CD8-positive, alpha-beta memory T cell (primary cell): ENCODE measurements at regions not wholly inside any gene's neighbourhood (a gene's known extent, or its start where the extent isn't known, plus 50 kb on each side); places are given as distances from the start of the nearest gene placed in this dataset.
A peak's percentile ranks its signal among the peaks of the same experiment; 100 is the strongest.

Source experiments
- CTCF ChIA-PET: fragments of 350-600 bp; sonication (Branson Sonifier 250); formaldehyde crosslinking; loops from one replicate; lab custom pipeline; 2021; ENCODE audit warnings: antibody characterized with exemption; lab: Charles Lee
- POLR2A ChIA-PET: fragments of 350-600 bp; sonication (Branson Sonifier 250); formaldehyde crosslinking; loops from one replicate; lab custom pipeline; 2021; ENCODE audit warnings: antibody characterized with exemption; lab: Charles Lee
- DNase-seq, 5 donors: peaks; one replicate each; pipeline versions ENCODE4 v3.0.0 to v3.0.0-alpha.2; 2020 to 2022; ENCODE audit warnings: mixed read lengths in 1 of 5
- H3K27ac ChIP-seq: one replicate; pipeline ENCODE4 v1.7.0; 2013; ENCODE audit warnings: low read depth, mild to moderate bottlenecking, low read length, moderate library complexity
- H3K27me3 ChIP-seq: 2 replicates; pipeline ENCODE4 v1.7.0; 2013; ENCODE audit warnings: low read length, mild to moderate bottlenecking; ENCODE audit not compliant: insufficient read depth, poor library complexity, severe bottlenecking
- H3K36me3 ChIP-seq: 2 replicates; pipeline ENCODE4 v1.7.0; 2013; ENCODE audit warnings: mild to moderate bottlenecking, low read length, moderate library complexity; ENCODE audit not compliant: insufficient read depth
- H3K4me1 ChIP-seq: 2 replicates; pipeline ENCODE4 v1.7.0; 2013; ENCODE audit warnings: mild to moderate bottlenecking, low read length, moderate library complexity; ENCODE audit not compliant: insufficient read depth
- H3K4me3 ChIP-seq: 2 replicates; pipeline ENCODE4 v1.7.0; 2013; ENCODE audit warnings: mild to moderate bottlenecking, low read length
- H3K9me3 ChIP-seq: 2 replicates; pipeline ENCODE4 v1.7.0; 2013; ENCODE audit warnings: mild to moderate bottlenecking, low read length
- H3K27ac Mint-ChIP-seq, 8 donors: one replicate each; pipeline ENCODE4 v1.8.0; 2020 to 2021; ENCODE audit warnings: mixed read lengths in 8 of 8, mild to moderate bottlenecking in 6 of 8, inconsistent platforms in 3 of 8, moderate library complexity in 3 of 8
- H3K27me3 Mint-ChIP-seq, 2 donors: one replicate each; pipeline ENCODE4 v1.8.0; 2020 to 2021; ENCODE audit warnings: mixed read lengths in 2 of 2, mild to moderate bottlenecking in 1 of 2, moderate library complexity in 1 of 2
- H3K36me3 Mint-ChIP-seq, 3 donors: one replicate each; pipeline ENCODE4 v1.8.0; 2020 to 2021; ENCODE audit warnings: mixed read lengths in 3 of 3, inconsistent platforms in 1 of 3, mild to moderate bottlenecking in 1 of 3
- H3K4me1 Mint-ChIP-seq, 3 donors: one replicate each; pipeline ENCODE4 v1.8.0; 2020 to 2021; ENCODE audit warnings: mixed read lengths in 3 of 3, inconsistent platforms in 1 of 3, mild to moderate bottlenecking in 1 of 3
- H3K4me3 Mint-ChIP-seq, 7 donors: one replicate each; pipeline ENCODE4 v1.8.0; 2020 to 2021; ENCODE audit warnings: mixed read lengths in 7 of 7, mild to moderate bottlenecking in 6 of 7, moderate library complexity in 4 of 7, inconsistent platforms in 2 of 7
- H3K9me3 Mint-ChIP-seq, 5 donors: one replicate each; pipeline ENCODE4 v1.8.0; 2020 to 2022; ENCODE audit warnings: mixed read lengths in 5 of 5, mild to moderate bottlenecking in 3 of 5, moderate library complexity in 2 of 5, inconsistent platforms in 1 of 5

DNA sequence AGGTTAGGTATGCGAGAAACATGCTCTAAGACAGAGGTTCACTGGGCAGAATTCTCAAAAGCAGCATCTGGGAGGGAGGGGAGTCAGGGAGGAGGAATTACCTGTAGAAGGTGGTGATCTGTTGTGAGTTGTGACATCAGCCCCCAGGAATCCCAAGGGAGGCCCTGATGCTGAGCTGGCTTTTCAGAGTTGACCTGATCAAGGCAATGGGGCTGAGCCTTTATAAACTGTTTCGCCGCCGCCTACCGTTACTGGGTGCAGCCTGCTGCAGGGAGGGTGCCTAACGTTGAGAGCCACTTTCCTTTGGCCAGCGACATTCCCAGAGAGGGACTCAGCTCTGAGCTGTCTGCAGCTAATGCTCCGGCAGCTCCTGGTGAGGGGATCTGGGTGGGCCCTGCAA, 257.9 kb upstream of the TMEM132C start:
- Mint-ChIP-seq H3K4me1 (no peaks in the 10 kb centered on the region), H3K9me3 (peaks cover 0 to 8% (median 0%) of the 10 kb centered on the region in 5 donors), H3K27ac (no peak overlapping the region), H3K27me3 (peaks cover 0 to 3% of the 10 kb centered on the region in 2 donors), H3K4me3 (no peak overlapping the region), H3K36me3 (no peaks in the 10 kb centered on the region)
- Histone ChIP-seq H3K4me1 (no peaks in the 10 kb centered on the region), H3K27ac (no peak overlapping the region), H3K36me3 (no peaks in the 10 kb centered on the region), H3K4me3 (no peak overlapping the region), H3K27me3 (no peaks in the 10 kb centered on the region), H3K9me3 (no peaks in the 10 kb centered on the region)
- DNase-seq = no peak
- ChIA-PET CTCF (no interaction called here), POLR2A (no interaction called here)

DNA sequence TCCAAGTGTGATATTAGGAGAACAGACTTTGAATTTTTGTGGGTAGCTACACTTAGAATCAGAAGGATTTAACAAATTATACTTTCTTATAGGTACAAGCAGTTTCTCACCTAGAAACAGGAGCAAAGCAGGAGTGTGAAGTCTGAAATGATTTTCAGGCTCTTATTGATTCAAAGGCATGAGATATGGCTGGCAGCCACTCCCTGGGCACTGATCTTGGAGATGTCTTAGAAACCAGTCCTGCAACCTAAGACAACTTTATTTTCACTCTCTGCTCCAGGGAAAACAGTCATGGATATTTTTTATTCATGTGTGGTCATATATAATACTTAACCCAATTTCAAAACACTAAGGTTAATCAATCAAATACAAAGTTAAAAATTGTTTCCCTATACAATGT, 254.9 kb upstream of the TMEM132C start:
- no peaks in the 10 kb centered on the region for H3K9me3 ChIP-seq
- H3K4me1 ChIP-seq = no peaks in the 10 kb centered on the region
- H3K27me3 Mint-ChIP-seq = peaks cover 0 to 3% of the 10 kb centered on the region in 2 donors
- POLR2A ChIA-PET = no interaction called here
- CTCF ChIA-PET = no interaction called here
- H3K27me3 ChIP-seq = no peaks in the 10 kb centered on the region
- H3K27ac Mint-ChIP-seq = no peak overlapping the region
- H3K27ac ChIP-seq = no peak overlapping the region
- H3K4me3 ChIP-seq = no peak overlapping the region
- H3K36me3 Mint-ChIP-seq = no peaks in the 10 kb centered on the region
- H3K4me3 Mint-ChIP-seq = no peak overlapping the region
- no peaks in the 10 kb centered on the region for H3K36me3 ChIP-seq
- H3K9me3 Mint-ChIP-seq = peaks cover 0 to 6% (median 0%) of the 10 kb centered on the region in 5 donors
- DNase-seq = no peak
- H3K4me1 Mint-ChIP-seq = no peaks in the 10 kb centered on the region

DNA sequence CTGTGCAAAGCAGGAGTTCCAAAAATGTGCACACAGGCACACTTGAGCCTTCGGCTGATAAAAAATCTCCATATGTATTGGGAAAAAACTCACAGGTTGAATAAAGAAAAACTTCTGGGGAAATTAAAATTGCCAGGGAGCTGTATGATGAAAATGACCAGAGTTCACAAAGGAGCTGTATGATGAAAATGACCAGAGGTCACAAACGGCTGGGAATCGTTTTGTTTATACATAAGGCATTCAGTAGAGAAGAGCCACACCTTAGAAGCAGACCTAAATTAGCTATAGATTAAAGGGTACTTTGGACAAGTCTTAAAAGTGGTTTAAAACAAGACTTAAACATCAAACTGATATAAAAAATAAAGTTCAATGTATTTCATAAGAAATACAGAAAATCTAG, 251.7 kb upstream of the TMEM132C start:
- Histone ChIP-seq H3K27me3 (no peaks in the 10 kb centered on the region), H3K36me3 (no peaks in the 10 kb centered on the region), H3K9me3 (no peaks in the 10 kb centered on the region), H3K4me3 (no peak overlapping the region), H3K4me1 (no peaks in the 10 kb centered on the region), H3K27ac (no peak overlapping the region)
- ChIA-PET POLR2A (no interaction called here), CTCF (no interaction called here)
- Mint-ChIP-seq H3K9me3 (peaks cover 0 to 3% (median 1%) of the 10 kb centered on the region in 5 donors), H3K27me3 (no peaks in the 10 kb centered on the region), H3K36me3 (no peaks in the 10 kb centered on the region), H3K4me3 (no peak overlapping the region), H3K27ac (no peak overlapping the region), H3K4me1 (no peaks in the 10 kb centered on the region)
- DNase-seq = no peak

DNA sequence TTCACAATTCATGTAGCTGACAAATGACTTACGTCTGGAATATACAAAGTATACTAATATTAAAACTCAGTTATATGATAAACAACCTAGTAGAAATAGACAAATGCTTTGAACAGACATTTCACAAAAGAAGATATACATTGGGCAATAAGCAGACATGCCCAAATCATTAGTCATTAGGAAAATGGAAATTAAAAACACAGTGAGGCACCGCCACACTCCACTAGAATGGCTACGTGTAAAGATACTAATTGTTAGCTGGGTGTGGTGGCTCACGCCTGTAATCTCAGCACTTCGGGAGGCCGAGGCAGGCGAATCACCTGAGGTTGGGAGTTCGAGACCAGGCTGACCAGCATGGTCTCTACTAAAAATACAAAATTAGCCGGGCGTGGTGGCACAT, 248.9 kb upstream of the TMEM132C start:
- no peaks in the 10 kb centered on the region for H3K27me3 Mint-ChIP-seq
- no peak overlapping the region for H3K4me3 Mint-ChIP-seq
- ChIA-PET CTCF (no interaction called here), POLR2A (no interaction called here)
- H3K9me3 Mint-ChIP-seq = peaks cover 2 to 6% (median 3%) of the 10 kb centered on the region in 5 donors
- H3K4me1 Mint-ChIP-seq = no peaks in the 10 kb centered on the region
- Histone ChIP-seq H3K4me1 (no peaks in the 10 kb centered on the region), H3K27ac (no peak overlapping the region), H3K27me3 (no peaks in the 10 kb centered on the region), H3K36me3 (no peaks in the 10 kb centered on the region), H3K9me3 (no peaks in the 10 kb centered on the region), H3K4me3 (no peak overlapping the region)
- H3K27ac Mint-ChIP-seq = no peak overlapping the region
- no peak for DNase-seq
- no peaks in the 10 kb centered on the region for H3K36me3 Mint-ChIP-seq

DNA sequence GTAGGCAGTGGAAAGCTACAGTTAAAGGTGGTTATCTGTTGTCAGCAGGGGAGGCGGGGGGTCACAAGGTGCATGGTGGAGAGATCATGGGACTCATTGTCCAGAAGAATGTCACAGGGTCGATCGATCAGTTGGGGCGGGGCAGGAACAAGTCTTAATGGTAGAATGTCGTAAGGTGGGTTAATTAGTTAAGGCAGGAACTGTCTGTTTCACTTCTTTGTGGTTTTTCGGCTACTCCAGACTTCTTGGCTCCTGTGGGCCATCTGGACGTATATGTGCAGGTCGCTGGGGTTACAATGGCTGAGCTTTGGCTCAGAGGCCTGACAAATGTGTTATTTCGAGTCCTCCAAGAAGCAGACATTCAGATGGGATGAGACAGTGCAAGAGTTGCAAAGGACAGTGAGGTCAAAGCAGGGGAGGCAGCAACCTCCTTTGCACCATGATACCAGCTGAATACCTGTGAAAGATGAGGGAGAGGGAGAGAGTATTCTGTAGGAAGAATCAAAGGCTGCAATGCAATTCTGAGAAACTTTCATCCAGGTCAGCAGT, 246.9 kb upstream of the TMEM132C start:
- Histone ChIP-seq H3K4me3 (no peak overlapping the region), H3K9me3 (no peaks in the 10 kb centered on the region), H3K27me3 (no peaks in the 10 kb centered on the region), H3K27ac (no peak overlapping the region), H3K36me3 (no peaks in the 10 kb centered on the region), H3K4me1 (no peaks in the 10 kb centered on the region)
- Mint-ChIP-seq H3K27ac (no peak overlapping the region), H3K4me1 (no peaks in the 10 kb centered on the region), H3K36me3 (no peaks in the 10 kb centered on the region), H3K27me3 (no peaks in the 10 kb centered on the region), H3K9me3 (peaks cover 2 to 13% (median 3%) of the 10 kb centered on the region in 5 donors), H3K4me3 (no peak overlapping the region)
- DNase-seq = no peak
- ChIA-PET POLR2A (no interaction called here), CTCF (no interaction called here)

DNA sequence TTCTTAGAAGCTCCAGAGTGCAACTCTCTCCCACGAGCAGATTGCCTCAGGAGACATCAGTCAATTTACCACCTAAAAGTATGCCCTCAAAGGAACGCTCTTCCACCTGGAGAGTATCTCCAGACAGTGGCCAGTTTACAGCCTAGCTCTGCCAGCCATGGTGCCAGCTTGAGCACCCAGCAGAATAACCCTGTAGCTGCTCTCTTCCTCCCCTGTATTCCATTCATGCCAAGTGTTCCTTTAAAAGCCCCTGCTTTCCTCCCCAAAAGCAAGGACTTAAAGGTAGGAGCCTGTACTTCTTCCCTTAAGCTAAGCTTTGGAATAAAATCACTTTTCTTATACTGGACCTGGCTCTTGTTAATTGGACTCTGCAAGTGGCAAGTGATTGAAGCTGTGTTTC, 245.4 kb upstream of the TMEM132C start:
- H3K27ac ChIP-seq = no peak overlapping the region
- DNase-seq = no peak

DNA sequence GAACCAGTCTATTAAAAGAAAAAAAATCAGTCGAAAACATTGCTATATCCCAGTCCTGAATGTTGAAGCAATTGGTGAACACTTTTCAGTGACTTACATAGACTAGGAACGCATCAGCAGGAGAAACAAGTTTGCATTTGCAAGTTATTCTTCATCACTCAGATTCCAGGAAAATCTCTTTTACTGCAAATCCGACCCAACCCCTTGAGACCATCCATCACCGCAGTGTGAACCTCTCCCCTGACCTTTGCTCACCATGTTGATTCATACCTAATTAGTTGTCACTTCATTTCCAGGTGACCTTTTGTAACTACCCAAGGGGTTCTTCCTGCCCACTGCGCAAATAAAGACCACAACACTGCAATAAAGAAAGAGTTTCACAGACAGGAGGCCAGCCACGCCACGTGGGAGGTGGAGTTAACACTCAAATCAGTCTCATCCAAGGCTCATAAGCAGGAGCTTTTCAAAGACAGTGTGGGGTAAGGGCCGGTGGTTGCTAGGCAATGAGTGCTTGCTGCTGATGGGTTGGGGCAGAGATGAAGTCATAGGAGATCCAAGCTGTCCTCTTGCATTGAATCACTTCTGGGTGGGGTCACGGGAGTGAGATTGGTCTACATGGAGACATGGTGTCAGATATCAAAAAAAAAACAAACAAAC, 241.3 kb upstream of the TMEM132C start:
- H3K27ac Mint-ChIP-seq = peak overlapping the region in 1 of 8 donors; percentile 23
- ChIA-PET POLR2A (no interaction called here), CTCF (no interaction called here)
- Histone ChIP-seq H3K36me3 (no peaks in the 10 kb centered on the region), H3K4me3 (no peak overlapping the region), H3K9me3 (no peaks in the 10 kb centered on the region), H3K27ac (no peak overlapping the region), H3K4me1 (no peaks in the 10 kb centered on the region), H3K27me3 (no peaks in the 10 kb centered on the region)
- H3K27me3 Mint-ChIP-seq = peaks cover 0 to 1% of the 10 kb centered on the region in 2 donors
- H3K4me3 Mint-ChIP-seq = no peak overlapping the region
- H3K4me1 Mint-ChIP-seq = no peaks in the 10 kb centered on the region
- no peaks in the 10 kb centered on the region for H3K36me3 Mint-ChIP-seq
- peaks cover 0 to 16% (median 5%) of the 10 kb centered on the region in 5 donors for H3K9me3 Mint-ChIP-seq
- DNase-seq = no peak

More for the DNA sequence above, 245.4 kb upstream of the TMEM132C start:
- Histone ChIP-seq H3K4me1 (no peaks in the 10 kb centered on the region), H3K9me3 (no peaks in the 10 kb centered on the region), H3K27me3 (no peaks in the 10 kb centered on the region), H3K4me3 (no peak overlapping the region), H3K36me3 (no peaks in the 10 kb centered on the region)
- ChIA-PET POLR2A (no interaction called here), CTCF (no interaction called here)
- Mint-ChIP-seq H3K27me3 (no peaks in the 10 kb centered on the region), H3K27ac (no peak overlapping the region), H3K36me3 (no peaks in the 10 kb centered on the region), H3K9me3 (peaks cover 2 to 16% (median 4%) of the 10 kb centered on the region in 5 donors), H3K4me3 (no peak overlapping the region), H3K4me1 (no peaks in the 10 kb centered on the region)

DNA sequence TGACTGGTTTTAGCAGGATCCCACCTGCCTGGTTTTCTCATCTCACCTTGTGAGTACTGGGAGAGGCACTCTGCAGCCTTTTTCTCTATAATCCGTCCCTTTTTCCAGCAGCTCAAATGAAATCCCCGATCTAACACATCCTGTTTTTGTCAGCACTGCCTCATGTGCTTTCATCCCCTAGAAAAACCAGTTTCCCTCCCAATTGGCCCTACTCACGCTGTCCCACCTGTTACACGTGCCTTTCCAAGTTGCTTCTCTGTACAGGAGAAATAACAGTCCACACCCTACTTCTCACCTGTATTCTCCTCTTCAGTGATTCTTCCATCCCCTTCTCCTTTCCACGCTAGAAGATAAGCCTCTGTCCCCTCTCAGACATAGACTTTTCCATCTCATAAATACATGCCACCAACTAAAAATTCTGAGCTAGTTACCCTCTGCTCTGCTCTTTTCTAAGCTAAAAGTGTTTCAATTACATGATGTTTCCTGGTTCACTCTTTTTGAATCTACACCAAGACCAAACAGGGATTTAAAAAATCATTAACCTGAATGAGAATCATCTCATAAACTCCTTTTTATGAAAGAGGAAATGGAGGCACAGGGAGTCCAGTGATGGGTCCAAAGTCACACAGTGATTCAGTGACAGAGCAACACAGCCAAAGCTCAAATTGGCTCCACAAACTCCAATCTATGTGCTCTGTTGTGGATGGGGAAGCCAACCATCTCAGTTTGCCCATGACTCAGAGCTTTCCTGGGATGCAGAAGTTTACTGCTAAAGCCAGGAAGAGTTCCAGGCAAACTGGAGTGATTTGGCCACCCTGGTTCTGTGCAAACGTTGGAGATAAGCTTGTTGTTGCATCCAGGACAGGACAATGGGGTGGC, 240.0 kb upstream of the TMEM132C start:
- H3K27me3 Mint-ChIP-seq = peaks cover 0 to 1% of the 10 kb centered on the region in 2 donors
- Histone ChIP-seq H3K4me3 (no peak overlapping the region), H3K27ac (no peak overlapping the region), H3K9me3 (no peaks in the 10 kb centered on the region), H3K4me1 (no peaks in the 10 kb centered on the region), H3K36me3 (no peaks in the 10 kb centered on the region), H3K27me3 (no peaks in the 10 kb centered on the region)
- no peaks in the 10 kb centered on the region for H3K4me1 Mint-ChIP-seq
- no peak for DNase-seq
- H3K9me3 Mint-ChIP-seq = peaks cover 2 to 16% (median 3%) of the 10 kb centered on the region in 5 donors
- no peaks in the 10 kb centered on the region for H3K36me3 Mint-ChIP-seq
- no peak overlapping the region for H3K4me3 Mint-ChIP-seq
- no peak overlapping the region for H3K27ac Mint-ChIP-seq
- ChIA-PET POLR2A (no interaction called here), CTCF (no interaction called here)
